ENCODE measurements at regions not wholly inside any gene's neighbourhood (a gene's known extent, or its start where the extent isn't known, plus 50 kb on each side); places are given as distances from the start of the nearest gene placed in this dataset.

DNA sequence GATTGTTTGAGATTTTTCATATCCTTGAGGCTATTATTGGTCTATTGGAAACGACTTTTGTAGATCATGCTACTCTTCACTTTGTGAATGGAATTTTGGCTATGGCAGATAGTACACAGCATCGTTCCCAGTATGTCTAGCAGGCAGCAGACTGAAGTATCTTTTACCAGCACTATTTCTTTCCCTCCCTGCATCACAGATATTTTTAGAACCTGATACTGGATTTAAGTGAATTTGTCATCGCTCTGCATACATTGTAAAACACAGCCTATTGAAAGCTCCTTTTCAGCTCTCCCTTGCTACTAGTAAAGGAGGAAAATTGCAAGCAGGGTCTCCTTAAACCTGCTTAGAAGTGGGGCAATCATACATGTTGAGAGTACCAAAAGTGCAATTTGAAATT is 133.6 kb downstream of the LUZP4 start:
- Histone ChIP-seq H4K20me1 (ENCODE audit: control insufficient read depth, insufficient read depth) (no peaks in the 10 kb centered on the region), H3K9me3 (replicated peaks; ENCODE audit: control insufficient read depth, insufficient read depth, low read length) (no peaks in the 10 kb centered on the region; the same call in 2 of the 3 replicates), H3K27me3 (replicated peaks in 1 of 2; ENCODE audit: control insufficient read depth in 2 of 2, insufficient read depth in 2 of 2, low read length in 1 of 2) (no peaks in the 10 kb centered on the region), H2AFZ (ENCODE audit: control insufficient read depth, low read depth, low read length) (no peak overlapping the region), H3K36me3 (ENCODE audit: control insufficient read depth in 2 of 2, insufficient read depth in 2 of 2, low read length in 1 of 2) (no peaks in the 10 kb centered on the region), H3K27ac (ENCODE audit: control insufficient read depth, insufficient read depth) (no peak overlapping the region), H3K4me2 (ENCODE audit: control insufficient read depth, insufficient read depth) (no peak overlapping the region), H3K9ac (ENCODE audit: control insufficient read depth, insufficient read depth, low read length) (no peak overlapping the region), H3K79me2 (ENCODE audit: control insufficient read depth, insufficient read depth, low read length) (no peaks in the 10 kb centered on the region), H3K4me3 (no peak overlapping the region), H3K4me1 (ENCODE audit: control insufficient read depth, insufficient read depth, low read length) (no peaks in the 10 kb centered on the region)
- intact Hi-C loops (cut with micrococcal nuclease; ENCODE audit: unreplicated experiment) = no loop called here
- in situ Hi-C loops (cut with MboI) = no loop called here
- TF ChIP-seq MXI1 (IDR thresholded peaks at IDR 0.05; ENCODE audit: low read depth, low read length) (no peak), JUND (IDR thresholded peaks at IDR 0.05; ENCODE audit: low read depth, low read length) (no peak), ZNF207 (IDR thresholded peaks at IDR 0.05; ENCODE audit: borderline replicate concordance) (no peak), GATAD2B (conservative IDR thresholded peaks at IDR 0.05; ENCODE audit: low read depth) (no peak), CEBPB (IDR thresholded peaks at IDR 0.05; ENCODE audit: borderline replicate concordance in 1 of 2, low read depth in 2 of 2, low read length in 2 of 2) (no peak)
- TF ChIP-seq, protein P1, sequence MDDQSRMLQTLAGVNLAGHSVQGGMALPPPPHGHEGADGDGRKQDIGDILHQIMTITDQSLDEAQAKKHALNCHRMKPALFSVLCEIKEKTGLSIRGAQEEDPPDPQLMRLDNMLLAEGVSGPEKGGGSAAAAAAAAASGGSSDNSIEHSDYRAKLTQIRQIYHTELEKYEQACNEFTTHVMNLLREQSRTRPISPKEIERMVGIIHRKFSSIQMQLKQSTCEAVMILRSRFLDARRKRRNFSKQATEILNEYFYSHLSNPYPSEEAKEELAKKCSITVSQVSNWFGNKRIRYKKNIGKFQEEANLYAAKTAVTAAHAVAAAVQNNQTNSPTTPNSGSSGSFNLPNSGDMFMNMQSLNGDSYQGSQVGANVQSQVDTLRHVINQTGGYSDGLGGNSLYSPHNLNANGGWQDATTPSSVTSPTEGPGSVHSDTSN (IDR thresholded peaks at IDR 0.05; ENCODE audit: insufficient replicate concordance, low read depth, low read length) = no peak
- 18% methylated on average over 3 of the region's 3 CpGs for WGBS (ENCODE audit: insufficient coverage, insufficient replicate concordance, low lambda C conversion rate, missing lambda C conversion rate)
- ChIA-PET RAD21 (ENCODE audit: unreplicated experiment) (no interaction called here), POLR2A (no interaction called here), SMC1A (ENCODE audit: uncharacterized antibody, unreplicated experiment) (interaction anchor here (1.2 kb wide), 1 partner anchor 93 kb away, joined by 3 read pairs; no protein-coding TSS in a partner anchor), CTCF (no interaction called here)
- ATAC-seq (no peak), FAIRE-seq (no peak), DNase-seq (ENCODE audit: low read depth, low spot score) (no peak)
- BruUV-seq (replicated peaks) = no TSS peak

DNA sequence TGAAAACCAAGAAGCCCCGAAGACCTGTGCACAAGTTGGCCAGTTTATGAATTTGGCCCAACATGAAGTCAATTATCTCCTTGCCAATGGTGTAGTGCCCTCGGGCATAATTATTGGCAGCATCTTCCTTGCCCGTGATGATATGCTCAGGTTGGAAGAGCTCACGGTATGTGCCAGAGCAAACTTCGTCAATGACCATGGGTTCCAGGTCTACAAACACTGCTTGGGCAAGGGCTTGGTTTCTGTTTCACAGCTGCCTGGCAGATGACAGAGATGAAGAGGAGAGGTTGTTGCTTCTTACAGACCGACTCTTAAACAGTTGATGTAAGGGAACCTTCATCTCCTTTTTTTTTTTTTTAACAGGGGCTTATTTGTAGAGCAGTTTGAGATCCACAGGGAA is 135.6 kb upstream of the PLS3 start:
- no TSS peak for BruUV-seq (replicated peaks)
- FAIRE-seq = no peak

More for the DNA sequence above, 135.6 kb upstream of the PLS3 start:
- ATAC-seq (no peak), DNase-seq (ENCODE audit: low read depth, low spot score) (no peak)
- CTCF ChIA-PET = no interaction called here
- intact Hi-C loops (cut with micrococcal nuclease; ENCODE audit: unreplicated experiment) (no loop called here), in situ Hi-C loops (cut with MboI) (no loop called here)
- 51% methylated on average over 6 of the region's 6 CpGs for WGBS (ENCODE audit: insufficient coverage, insufficient replicate concordance, low lambda C conversion rate, missing lambda C conversion rate)
- Histone ChIP-seq H4K20me1 (ENCODE audit: control insufficient read depth, insufficient read depth) (no peaks in the 10 kb centered on the region), H3K4me3 (no peak overlapping the region), H3K27ac (ENCODE audit: control insufficient read depth, insufficient read depth) (no peak overlapping the region), H2AFZ (ENCODE audit: control insufficient read depth, low read depth, low read length) (no peak overlapping the region), H3K4me2 (ENCODE audit: control insufficient read depth, insufficient read depth) (no peak overlapping the region), H3K36me3 (ENCODE audit: control insufficient read depth in 2 of 2, insufficient read depth in 2 of 2, low read length in 1 of 2) (no peaks in the 10 kb centered on the region), H3K9me3 (replicated peaks; ENCODE audit: control insufficient read depth, insufficient read depth, low read length) (no peaks in the 10 kb centered on the region; the same call in 2 of the 3 replicates), H3K4me1 (ENCODE audit: control insufficient read depth, insufficient read depth, low read length) (no peaks in the 10 kb centered on the region), H3K27me3 (replicated peaks in 1 of 2; ENCODE audit: control insufficient read depth in 2 of 2, insufficient read depth in 2 of 2, low read length in 1 of 2) (no peaks in the 10 kb centered on the region), H3K9ac (ENCODE audit: control insufficient read depth, insufficient read depth, low read length) (no peak overlapping the region), H3K79me2 (ENCODE audit: control insufficient read depth, insufficient read depth, low read length) (no peaks in the 10 kb centered on the region)
- SMC1A ChIA-PET (ENCODE audit: uncharacterized antibody, unreplicated experiment) = no interaction called here
- TF ChIP-seq DPF2 (IDR thresholded peaks at IDR 0.05) (no peak), ZNF274 (IDR thresholded peaks at IDR 0.05; ENCODE audit: insufficient read depth, insufficient read length) (no peak)
- POLR2A ChIA-PET = no interaction called here
- RAD21 ChIA-PET (ENCODE audit: unreplicated experiment) = no interaction called here
